Endothelial cell (in vitro differentiated cells): ENCODE measurements at regions not wholly inside any gene's neighbourhood (a gene's known extent, or its start where the extent isn't known, plus 50 kb on each side); places are given as distances from the start of the nearest gene placed in this dataset.
"Not testable (repeated sequence)": the region's sequence is repeated elsewhere in the genome, so short reads cannot be mapped to it uniquely, and the experiment has no call there.

Experiments used
- DNase-seq: peaks from one replicate; pipeline ENCODE4 v3.0.0; 2021; ENCODE audit warnings: low spot score
- H3K27ac Mint-ChIP-seq: one replicate; pipeline ENCODE4 v1.8.0; 2021; ENCODE audit warnings: mixed read lengths, inconsistent platforms; ENCODE audit not compliant: unreplicated experiment
- H3K27me3 Mint-ChIP-seq: one replicate; pipeline ENCODE4 v1.8.0; 2021; ENCODE audit warnings: mild to moderate bottlenecking, moderate library complexity, mixed read lengths, inconsistent platforms; ENCODE audit not compliant: unreplicated experiment
- H3K36me3 Mint-ChIP-seq: one replicate; pipeline ENCODE4 v1.8.0; 2021; ENCODE audit warnings: mild to moderate bottlenecking, low read depth, mixed read lengths, inconsistent platforms; ENCODE audit not compliant: unreplicated experiment
- H3K4me1 Mint-ChIP-seq: one replicate; pipeline ENCODE4 v1.8.0; 2021; ENCODE audit warnings: mild to moderate bottlenecking, mixed read lengths, inconsistent platforms; ENCODE audit not compliant: unreplicated experiment
- H3K4me3 Mint-ChIP-seq: one replicate; pipeline ENCODE4 v1.8.0; 2021; ENCODE audit warnings: mild to moderate bottlenecking, mixed read lengths, inconsistent platforms; ENCODE audit not compliant: unreplicated experiment
- H3K9me3 Mint-ChIP-seq: one replicate; pipeline ENCODE4 v1.8.0; 2021; ENCODE audit warnings: mixed read lengths, inconsistent platforms; ENCODE audit not compliant: unreplicated experiment
- TF ChIP-seq, protein P1 (sequence below): fragments of 200-600 bp; sonication (generic); IDR thresholded peaks from one replicate; pipeline ENCODE4 v1.5.0; 2021; ENCODE audit warnings: antibody characterized with exemption; ENCODE audit not compliant: unreplicated experiment

DNA sequence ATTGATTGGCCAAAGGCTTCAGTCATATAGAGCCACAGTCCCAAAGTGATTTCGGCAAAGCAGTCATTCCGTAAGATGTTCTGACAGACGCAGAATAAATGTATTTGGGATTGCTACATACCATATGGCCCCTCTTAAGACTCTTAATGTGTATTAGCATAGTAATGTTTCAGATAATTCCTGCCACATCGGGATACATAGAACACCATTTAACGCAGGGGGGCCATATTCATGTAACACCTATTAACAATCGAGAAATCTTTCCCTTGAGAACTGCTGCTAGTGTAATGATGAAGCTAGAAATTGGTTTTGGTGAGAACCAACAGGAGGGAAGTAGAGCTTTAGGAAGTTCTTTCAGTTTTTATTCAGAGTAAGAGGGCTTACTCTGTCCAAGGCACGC lies 390.9 kb upstream of the SASH1 start:
- no peak for DNase-seq
- Mint-ChIP-seq H3K9me3 (no peaks in the 10 kb centered on the region), H3K27ac (no peak overlapping the region), H3K36me3 (no peaks in the 10 kb centered on the region), H3K4me3 (no peak overlapping the region), H3K4me1 (peaks cover 6% of the 10 kb centered on the region), H3K27me3 (no peaks in the 10 kb centered on the region)
- TF ChIP-seq, protein P1, sequence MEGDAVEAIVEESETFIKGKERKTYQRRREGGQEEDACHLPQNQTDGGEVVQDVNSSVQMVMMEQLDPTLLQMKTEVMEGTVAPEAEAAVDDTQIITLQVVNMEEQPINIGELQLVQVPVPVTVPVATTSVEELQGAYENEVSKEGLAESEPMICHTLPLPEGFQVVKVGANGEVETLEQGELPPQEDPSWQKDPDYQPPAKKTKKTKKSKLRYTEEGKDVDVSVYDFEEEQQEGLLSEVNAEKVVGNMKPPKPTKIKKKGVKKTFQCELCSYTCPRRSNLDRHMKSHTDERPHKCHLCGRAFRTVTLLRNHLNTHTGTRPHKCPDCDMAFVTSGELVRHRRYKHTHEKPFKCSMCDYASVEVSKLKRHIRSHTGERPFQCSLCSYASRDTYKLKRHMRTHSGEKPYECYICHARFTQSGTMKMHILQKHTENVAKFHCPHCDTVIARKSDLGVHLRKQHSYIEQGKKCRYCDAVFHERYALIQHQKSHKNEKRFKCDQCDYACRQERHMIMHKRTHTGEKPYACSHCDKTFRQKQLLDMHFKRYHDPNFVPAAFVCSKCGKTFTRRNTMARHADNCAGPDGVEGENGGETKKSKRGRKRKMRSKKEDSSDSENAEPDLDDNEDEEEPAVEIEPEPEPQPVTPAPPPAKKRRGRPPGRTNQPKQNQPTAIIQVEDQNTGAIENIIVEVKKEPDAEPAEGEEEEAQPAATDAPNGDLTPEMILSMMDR, result no peak

DNA sequence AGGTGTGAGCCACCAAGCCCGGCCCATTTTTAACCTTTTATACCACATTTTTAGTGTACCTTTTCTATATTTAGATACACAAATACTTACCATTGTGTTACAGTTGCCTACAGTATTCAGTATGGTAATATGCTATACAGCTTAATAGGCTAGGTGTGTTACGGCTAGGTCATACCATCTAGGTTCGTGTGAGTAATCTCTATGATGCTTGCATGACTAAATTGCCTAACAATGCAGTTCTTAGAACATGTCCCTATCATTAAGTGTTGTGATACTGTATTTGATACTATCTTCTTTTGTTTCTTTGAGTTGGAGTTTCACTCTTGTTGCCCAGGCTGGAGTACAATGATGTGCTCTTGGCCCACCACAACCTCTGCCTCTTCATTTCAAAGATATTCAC lies 387.7 kb upstream of the SASH1 start:
- Mint-ChIP-seq H3K9me3 (no peaks in the 10 kb centered on the region), H3K27me3 (no peaks in the 10 kb centered on the region), H3K27ac (no peak overlapping the region), H3K4me1 (peaks cover 6% of the 10 kb centered on the region), H3K36me3 (no peaks in the 10 kb centered on the region), H3K4me3 (no peak overlapping the region)
- DNase-seq, result no peak
- TF ChIP-seq, protein P1, result no peak

DNA sequence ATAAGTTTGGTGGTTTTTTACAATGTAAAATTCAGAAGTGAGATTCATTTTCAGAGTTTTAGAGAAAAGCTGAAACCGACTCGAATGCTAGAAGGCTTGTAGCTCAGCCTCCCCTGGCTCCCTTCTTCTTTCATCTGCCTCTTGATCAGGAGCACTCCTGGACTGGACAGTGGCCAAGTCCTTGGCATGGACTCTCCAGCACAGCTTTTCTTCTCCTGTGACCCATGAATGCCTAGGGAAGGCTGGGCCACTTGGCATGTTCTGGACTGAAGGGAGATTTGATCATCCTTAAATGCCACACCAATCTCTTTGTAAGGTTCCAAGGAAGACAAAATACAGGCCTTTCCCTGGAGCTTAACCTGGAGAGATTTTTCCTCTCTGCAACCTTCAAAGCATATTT lies 384.0 kb upstream of the SASH1 start:
- H3K27ac Mint-ChIP-seq, result no peak overlapping the region
- H3K36me3 Mint-ChIP-seq, result no peaks in the 10 kb centered on the region
- H3K4me3 Mint-ChIP-seq, result no peak overlapping the region
- H3K4me1 Mint-ChIP-seq, result no peaks in the 10 kb centered on the region
- TF ChIP-seq, protein P1, result no peak
- no peaks in the 10 kb centered on the region for H3K9me3 Mint-ChIP-seq
- H3K27me3 Mint-ChIP-seq, result no peaks in the 10 kb centered on the region
- DNase-seq, result no peak

DNA sequence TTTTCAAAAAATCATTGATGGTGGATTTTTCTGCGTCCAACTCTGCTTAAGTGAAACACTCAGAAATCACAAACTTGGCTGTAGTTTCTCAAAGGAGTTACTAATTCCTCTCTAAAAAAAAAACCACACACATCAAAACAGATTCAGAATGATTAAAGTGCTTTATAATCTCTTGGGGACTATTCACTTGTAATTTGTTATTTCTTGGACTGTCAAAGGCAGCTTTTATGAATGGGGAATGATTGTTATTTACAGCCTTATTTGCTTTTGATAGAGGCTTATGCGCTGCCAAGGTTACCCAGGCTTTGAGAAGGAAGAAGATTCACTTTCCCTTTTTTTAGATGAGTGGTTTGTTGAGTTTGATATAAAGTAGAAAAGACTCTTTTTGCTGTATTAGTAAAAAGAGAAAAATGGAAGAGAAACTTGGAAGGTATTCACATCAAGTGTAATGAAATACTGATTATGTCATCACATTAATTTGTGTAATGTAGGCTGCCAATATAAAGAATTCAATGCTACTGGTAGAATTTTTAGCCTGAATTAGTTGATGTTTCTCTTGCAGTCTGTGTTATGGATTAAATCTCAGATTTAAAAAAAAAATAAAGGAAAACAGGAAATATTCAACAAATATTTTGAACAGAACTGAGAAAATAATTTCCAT lies 381.0 kb upstream of the SASH1 start:
- Mint-ChIP-seq H3K4me1 (no peaks in the 10 kb centered on the region), H3K9me3 (no peaks in the 10 kb centered on the region), H3K27me3 (no peaks in the 10 kb centered on the region), H3K36me3 (no peaks in the 10 kb centered on the region), H3K27ac (no peak overlapping the region), H3K4me3 (no peak overlapping the region)
- TF ChIP-seq, protein P1, result no peak
- no peak for DNase-seq

DNA sequence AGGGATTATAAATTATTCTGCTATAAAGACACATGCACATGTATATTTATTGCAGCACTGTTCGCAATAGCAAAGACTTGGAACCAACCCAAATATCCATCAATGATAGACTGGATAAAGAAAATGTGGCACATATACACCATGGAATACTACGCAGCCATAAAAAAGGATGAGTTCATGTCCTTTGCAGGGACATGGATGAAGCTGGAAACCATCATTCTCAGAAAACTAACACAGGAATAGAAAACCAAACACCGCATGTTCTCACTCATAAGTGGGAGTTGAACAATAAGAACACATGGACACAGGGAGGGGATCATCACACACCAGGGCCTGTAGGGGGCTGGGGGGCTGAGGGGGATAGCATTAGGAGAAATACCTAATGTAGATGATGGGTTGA lies 377.2 kb upstream of the SASH1 start:
- H3K27ac Mint-ChIP-seq, H3K36me3 Mint-ChIP-seq, DNase-seq, H3K27me3 Mint-ChIP-seq, H3K9me3 Mint-ChIP-seq, H3K4me1 Mint-ChIP-seq, H3K4me3 Mint-ChIP-seq: not testable (repeated sequence)
